Lower lobe of right lung (tissue), 2 donors: ENCODE measurements at regions not wholly inside any gene's neighbourhood (a gene's known extent, or its start where the extent isn't known, plus 50 kb on each side); places are given as distances from the start of the nearest gene placed in this dataset.

Experiments used
- ATAC-seq, 2 donors: fragments of 200-7000 bp; cut with Tn5 transposase; one replicate each; pipeline ENCODE4 v1.9.1; 2020 to 2022; ENCODE audit warnings: mild to moderate bottlenecking in 2 of 2, moderate library complexity in 2 of 2
- DNase-seq: peaks from one replicate; pipeline ENCODE4 v3.0.0-alpha.2; 2020
- H3K27ac ChIP-seq: fragments of 200-600 bp; one replicate; pipeline ENCODE4 v1.8.0; 2022
- H3K27me3 ChIP-seq: fragments of 200-600 bp; one replicate; pipeline ENCODE4 v1.8.0; 2022; ENCODE audit warnings: low read depth
- H3K36me3 ChIP-seq: fragments of 200-600 bp; one replicate; pipeline ENCODE4 v1.8.0; 2022; ENCODE audit warnings: mild to moderate bottlenecking
- H3K4me1 ChIP-seq: fragments of 200-600 bp; one replicate; pipeline ENCODE4 v1.8.0; 2022
- H3K4me3 ChIP-seq: fragments of 200-600 bp; one replicate; pipeline ENCODE4 v1.8.0; 2022; ENCODE audit warnings: mild to moderate bottlenecking
- H3K9me3 ChIP-seq: fragments of 200-600 bp; one replicate; pipeline ENCODE4 v1.8.0; 2022
- CTCF ChIP-seq: fragments of 200-600 bp; IDR thresholded peaks from one replicate; pipeline ENCODE4 v1.8.0; 2022; ENCODE audit warnings: antibody characterized with exemption, mild to moderate bottlenecking
- intact Hi-C: fragments of 100-400 bp; cut with DNase I; formaldehyde crosslinking; loops from one replicate; pipeline ENCODE4 v1.11.0; 2022
- donor health status: DM: no; HTN: yes; CAD: no; lungs with severe emphysema.

- Histone ChIP-seq H3K27ac (no peak overlapping the region), H3K4me1 (no peaks in the 10 kb centered on the region), H3K9me3 (no peaks in the 10 kb centered on the region), H3K27me3 (no peaks in the 10 kb centered on the region), H3K4me3 (no peak overlapping the region), H3K36me3 (no peaks in the 10 kb centered on the region)
- no peak for ATAC-seq
- TF ChIP-seq CTCF = no peak
- no peak for DNase-seq
- intact Hi-C loops = no loop called here
Measured at GRCh38 chr15:62730825-62731224, 311.7 kb upstream of the TPM1 start.

- H3K4me1 ChIP-seq = no peaks in the 10 kb centered on the region
- intact Hi-C loops = no loop called here
- H3K27ac ChIP-seq = no peak overlapping the region
- no peak for DNase-seq
- no peaks in the 10 kb centered on the region for H3K27me3 ChIP-seq
- H3K36me3 ChIP-seq = no peaks in the 10 kb centered on the region
- ATAC-seq = no peak
- no peak for TF ChIP-seq CTCF
- H3K9me3 ChIP-seq = no peaks in the 10 kb centered on the region
- H3K4me3 ChIP-seq = no peak overlapping the region
Measured at GRCh38 chr15:62732078-62732477, 310.5 kb upstream of the TPM1 start.

- no peak for ATAC-seq
- H3K4me1 ChIP-seq = no peaks in the 10 kb centered on the region
- intact Hi-C loops = no loop called here
- H3K9me3 ChIP-seq = no peaks in the 10 kb centered on the region
- H3K27ac ChIP-seq = no peak overlapping the region
- H3K27me3 ChIP-seq = no peaks in the 10 kb centered on the region
- TF ChIP-seq CTCF = no peak
- DNase-seq = no peak
- H3K4me3 ChIP-seq = no peak overlapping the region
- H3K36me3 ChIP-seq = no peaks in the 10 kb centered on the region
Measured at GRCh38 chr15:62734706-62735105, 307.8 kb upstream of the TPM1 start.

GRCh38 chr15:62736756-62737155 is 305.8 kb upstream of the TPM1 start:
- Histone ChIP-seq H3K4me3 (no peak overlapping the region), H3K4me1 (no peaks in the 10 kb centered on the region), H3K36me3 (no peaks in the 10 kb centered on the region), H3K27ac (no peak overlapping the region), H3K27me3 (no peaks in the 10 kb centered on the region), H3K9me3 (no peaks in the 10 kb centered on the region)
- no peak for ATAC-seq
- intact Hi-C loops = no loop called here
- no peak for TF ChIP-seq CTCF
- no peak for DNase-seq

GRCh38 chr15:62737551-62737950 is 305.0 kb upstream of the TPM1 start:
- ATAC-seq = no peak
- no peaks in the 10 kb centered on the region for H3K36me3 ChIP-seq
- TF ChIP-seq CTCF = no peak
- no peak overlapping the region for H3K27ac ChIP-seq
- no peaks in the 10 kb centered on the region for H3K27me3 ChIP-seq
- H3K4me1 ChIP-seq = peaks cover 6% of the 10 kb centered on the region
- no peak overlapping the region for H3K4me3 ChIP-seq
- no peak for DNase-seq
- H3K9me3 ChIP-seq = no peaks in the 10 kb centered on the region
- intact Hi-C loops = no loop called here

- H3K4me1 ChIP-seq = peaks cover 9% of the 10 kb centered on the region
Measured at GRCh38 chr15:62739082-62739481, 303.5 kb upstream of the TPM1 start.

More at GRCh38 chr15:62739082-62739481, 303.5 kb upstream of the TPM1 start:
- H3K4me3 ChIP-seq = no peak overlapping the region
- H3K36me3 ChIP-seq = no peaks in the 10 kb centered on the region
- intact Hi-C loops = no loop called here
- no peak overlapping the region for H3K27ac ChIP-seq
- DNase-seq = no peak
- no peaks in the 10 kb centered on the region for H3K27me3 ChIP-seq
- TF ChIP-seq CTCF = no peak
- H3K9me3 ChIP-seq = no peaks in the 10 kb centered on the region
- no peak for ATAC-seq
